GM18907 (cell line): ENCODE measurements at regions not wholly inside any gene's neighbourhood (a gene's known extent, or its start where the extent isn't known, plus 50 kb on each side); places are given as distances from the start of the nearest gene placed in this dataset.
A peak's percentile ranks its signal among the peaks of the same experiment; 100 is the strongest.
"Not testable (repeated sequence)": the region's sequence is repeated elsewhere in the genome, so short reads cannot be mapped to it uniquely, and the experiment has no call there.

Experiments used
- ATAC-seq: cut with Tn5 transposase; IDR thresholded peaks from one replicate; pipeline ENCODE4 v1.9.1; 2021; ENCODE audit warnings: mild to moderate bottlenecking, moderate library complexity; ENCODE audit not compliant: unreplicated experiment

- no peak for ATAC-seq
These were observed 205.0 kb upstream of the RIMS1 start for GRCh38 chr6:71681234-71681867.

GRCh38 chr6:71686021-71686677, 200.2 kb upstream of the RIMS1 start:
- not testable (repeated sequence) for ATAC-seq

GRCh38 chr6:71698702-71699101, 187.6 kb upstream of the RIMS1 start:
- no peak for ATAC-seq

- peak; percentile 83 for ATAC-seq
These were observed 179.8 kb upstream of the RIMS1 start for GRCh38 chr6:71706523-71706922.

GRCh38 chr6:71707059-71707458, 179.3 kb upstream of the RIMS1 start:
- no peak for ATAC-seq

GRCh38 chr6:71720705-71721104, 165.6 kb upstream of the RIMS1 start:
- ATAC-seq = no peak

- no peak for ATAC-seq
These were observed 164.7 kb upstream of the RIMS1 start for GRCh38 chr6:71721642-71722041.

DNA sequence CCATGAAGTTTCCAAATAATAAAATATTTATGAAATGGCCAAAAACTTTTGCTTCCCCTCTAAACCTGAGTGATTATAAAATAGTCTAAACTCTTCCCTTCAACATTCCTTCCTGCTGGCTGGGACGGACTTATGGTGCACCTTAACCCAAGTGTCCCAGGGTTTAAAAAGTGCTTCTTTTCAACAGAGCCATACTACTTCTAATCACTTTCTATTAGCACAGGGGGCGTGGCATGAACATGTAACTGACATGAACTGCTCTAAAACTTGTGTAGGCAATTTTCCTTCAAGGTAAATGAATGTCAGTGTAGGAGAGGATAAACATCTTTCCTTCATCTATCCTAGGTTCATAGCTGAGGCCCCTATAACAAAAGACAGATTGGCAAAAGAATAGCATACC, 163.6 kb upstream of the RIMS1 start:
- no peak for ATAC-seq

- no peak for ATAC-seq
These were observed 161.8 kb upstream of the RIMS1 start for GRCh38 chr6:71724456-71725125.

DNA sequence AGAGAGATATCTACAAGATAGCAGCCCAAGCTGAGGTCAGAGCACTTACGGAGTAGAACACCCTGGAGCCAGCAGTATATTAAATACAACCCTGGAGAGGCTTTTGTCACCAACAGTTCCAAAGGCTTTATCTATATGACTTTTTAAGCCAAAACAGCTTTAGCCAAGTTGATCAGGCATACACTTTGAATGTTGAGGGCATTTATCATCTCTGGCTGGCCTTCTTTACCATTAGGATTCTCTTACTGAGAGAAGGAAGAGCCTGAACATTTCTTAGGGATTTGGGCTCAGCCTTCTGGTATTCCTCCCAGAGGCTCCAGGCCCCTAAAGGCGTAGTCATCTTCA, 161.3 kb upstream of the RIMS1 start:
- no peak for ATAC-seq

- ATAC-seq = no peak
These were observed 160.2 kb upstream of the RIMS1 start for GRCh38 chr6:71726121-71726520.

- ATAC-seq = peak; percentile 98
These were observed 158.6 kb upstream of the RIMS1 start for GRCh38 chr6:71727632-71728294.

GRCh38 chr6:71730284-71730683, 156.1 kb upstream of the RIMS1 start:
- no peak for ATAC-seq

GRCh38 chr6:71733970-71734899, 152.1 kb upstream of the RIMS1 start:
- ATAC-seq = no peak

DNA sequence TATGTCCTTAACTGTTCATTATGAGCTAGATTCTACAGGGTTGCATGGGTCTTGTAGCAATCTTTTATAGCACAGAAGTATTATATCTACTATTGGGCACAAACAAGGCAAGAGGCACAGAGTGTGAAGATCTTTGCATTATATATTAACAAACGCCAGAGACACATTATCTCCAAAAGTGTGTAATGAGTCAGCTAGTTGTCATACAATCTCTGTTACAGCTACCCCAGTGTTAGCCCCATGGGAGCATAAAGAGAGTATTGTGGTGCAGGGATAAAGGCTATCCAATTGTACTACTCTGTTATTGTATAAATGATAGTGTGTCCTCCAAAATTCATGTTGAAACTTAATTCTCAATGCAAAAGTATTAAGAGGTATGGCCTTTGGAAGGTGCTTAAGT, 148.4 kb upstream of the RIMS1 start:
- peak; percentile 66 for ATAC-seq

GRCh38 chr6:71745525-71745924, 140.8 kb upstream of the RIMS1 start:
- ATAC-seq = no peak

DNA sequence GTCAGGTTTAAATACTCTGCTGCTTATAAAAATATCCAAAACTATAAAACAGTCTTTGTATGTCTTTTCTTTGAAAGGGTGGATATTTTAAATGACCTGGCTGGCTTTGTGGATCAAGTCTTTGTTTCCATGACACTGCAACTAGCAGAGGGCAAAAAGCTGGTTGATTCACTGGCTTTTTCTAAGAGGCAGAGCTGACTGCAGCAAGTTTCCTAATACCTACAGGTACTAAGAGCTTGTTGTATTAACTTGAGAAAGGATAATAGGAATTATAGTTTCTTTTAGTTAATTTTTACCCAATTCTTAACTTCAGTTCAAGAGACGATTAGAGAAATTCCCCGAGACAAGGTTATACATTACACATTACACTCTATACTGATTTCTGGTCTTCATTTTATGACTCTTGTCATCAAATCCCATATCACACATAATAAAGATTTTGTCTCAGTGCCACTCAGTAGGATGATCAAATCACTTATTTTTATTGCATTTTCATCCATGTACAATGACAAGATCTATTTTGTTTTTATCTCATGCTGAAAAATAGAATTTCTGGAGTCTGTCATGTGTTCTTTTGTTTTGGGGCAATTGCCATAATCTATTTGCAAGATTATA, 120.1 kb upstream of the RIMS1 start:
- ATAC-seq = no peak

DNA sequence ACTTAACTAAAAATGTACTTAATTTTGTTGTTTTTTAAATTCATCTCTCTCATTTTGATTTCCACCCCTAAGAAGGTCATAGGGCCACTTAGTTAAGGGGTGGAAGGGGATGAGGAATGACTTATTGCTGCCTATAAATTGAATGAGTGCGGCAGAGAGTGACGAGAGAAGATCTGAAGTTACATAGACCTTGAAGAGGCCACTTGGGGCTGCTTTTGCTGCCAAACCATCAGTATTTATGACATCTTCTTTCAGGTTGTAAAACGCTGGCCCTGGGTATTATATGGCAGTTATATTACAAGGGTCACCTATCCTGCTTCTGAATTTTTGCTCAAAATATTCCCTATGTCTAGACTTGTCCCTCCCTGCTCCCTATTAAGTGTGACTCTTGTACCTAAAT, 119.6 kb upstream of the RIMS1 start:
- ATAC-seq = no peak

DNA sequence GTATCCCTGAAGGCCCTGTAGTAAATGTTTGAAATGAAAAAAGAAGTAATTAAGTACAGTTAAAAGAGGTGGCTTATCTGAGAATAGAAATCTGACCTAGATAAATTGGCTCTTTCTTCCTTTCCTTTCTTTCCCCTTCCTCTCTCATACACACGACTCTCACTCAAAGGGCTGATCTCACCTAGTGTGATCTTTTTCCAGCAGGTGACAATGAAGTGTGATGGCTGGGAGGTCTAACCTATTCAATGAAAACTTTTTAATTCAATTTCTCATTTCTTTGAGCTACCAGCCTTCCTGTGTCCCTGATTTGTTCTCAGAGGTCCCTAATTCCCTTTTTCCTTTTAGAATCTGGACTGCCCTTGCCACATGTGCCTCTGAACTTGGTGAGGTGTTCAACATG, 118.0 kb upstream of the RIMS1 start:
- ATAC-seq = no peak

GRCh38 chr6:71808865-71809264, 77.5 kb upstream of the RIMS1 start:
- ATAC-seq = no peak
